Psoas muscle (tissue), 7 donors: ENCODE measurements at regions not wholly inside any gene's neighbourhood (a gene's known extent, or its start where the extent isn't known, plus 50 kb on each side); places are given as distances from the start of the nearest gene placed in this dataset.
A peak's percentile ranks its signal among the peaks of the same experiment; 100 is the strongest.

Experiments
- ATAC-seq, 4 donors: fragments of 200-7000 bp; cut with Tn5 transposase; one replicate each; pipeline ENCODE4 v1.9.1; 2020; ENCODE audit warnings: moderate library complexity in 3 of 4, mild to moderate bottlenecking in 2 of 4
- DNase-seq, 2 donors: peaks; one replicate each; pipeline ENCODE4 v3.0.0-alpha.2; 2020
- H3K27ac ChIP-seq: fragments of 200-600 bp; one replicate; pipeline ENCODE4 v1.8.0; 2022
- H3K27me3 ChIP-seq, 3 donors: fragments of 200-600 bp in 1 of 3; one replicate each; pipeline versions ENCODE4 v1.6.1 to v1.8.0; 2013 to 2022; ENCODE audit warnings: low read length in 2 of 3, mild to moderate bottlenecking in 2 of 3, moderate library complexity in 1 of 3; ENCODE audit not compliant: insufficient read depth in 3 of 3
- H3K36me3 ChIP-seq, 2 donors: fragments of 200-600 bp in 1 of 2; one replicate each; pipeline versions ENCODE4 v1.6.1 to v1.8.0; 2013 to 2022; ENCODE audit warnings: low read depth in 1 of 2, mild to moderate bottlenecking in 1 of 2, moderate library complexity in 1 of 2; ENCODE audit not compliant: insufficient read depth in 1 of 2
- H3K4me1 ChIP-seq: fragments of 200-600 bp; one replicate; pipeline ENCODE4 v1.8.0; 2022
- H3K4me3 ChIP-seq: fragments of 200-600 bp; one replicate; pipeline ENCODE4 v1.8.0; 2022; ENCODE audit warnings: mild to moderate bottlenecking
- H3K9me3 ChIP-seq: fragments of 200-600 bp; one replicate; pipeline ENCODE4 v1.8.0; 2022
- CTCF ChIP-seq: fragments of 200-600 bp; IDR thresholded peaks from one replicate; pipeline ENCODE4 v1.8.0; 2022; ENCODE audit warnings: antibody characterized with exemption
- WGBS, 3 donors: extraction: QIAGEN DNeasy Blood & Tissue Kit; methylation state at CpG; one replicate each; pipeline versions ENCODE4 v1.1.6 to v1.1.7; 2013; 5-methylcytosine and 5-hydroxymethylcytosine counted together
- intact Hi-C, 2 donors: fragments of 100-400 bp; cut with DNase I; formaldehyde crosslinking; loops; one replicate each; pipeline versions ENCODE4 v1.11.0 to v1.14.2; 2022
- donor health status: healthy with polysubstance abuse.
- donor health status: DM: no; HTN: no; CAD: no; lungs with moderate emphysema.
- donor health status: Bipolar disorder and iron deficiency.
- donor health status: healthy.
- donor health status: DM: yes; HTN: yes; CAD: no.
- donor health status: DM: no; HTN: no; CAD: no.
- donor health status: DM: yes; HTN: yes; CAD: no.

GRCh38 chr7:66537380-66537779, 91.3 kb upstream of the KCTD7 start:
- intact Hi-C loops, result no loop called here
- TF ChIP-seq CTCF, result no peak
- peak in 1 of 4 donors; percentile 4 for ATAC-seq

GRCh38 chr7:66537876-66538275, 90.8 kb upstream of the KCTD7 start:
- intact Hi-C loops, result no loop called here
- H3K36me3 ChIP-seq, result peaks cover 0 to 10% of the 10 kb centered on the region in 2 donors
- WGBS, 3 donors, result 56 to 81% (median 72%) methylated on average over 1 of the region's 1 CpG
- no peak overlapping the region for H3K27ac ChIP-seq
- H3K4me3 ChIP-seq, result no peak overlapping the region
- H3K27me3 ChIP-seq, result no peaks in the 10 kb centered on the region
- TF ChIP-seq CTCF, result no peak
- no peak for ATAC-seq
- H3K4me1 ChIP-seq, result no peaks in the 10 kb centered on the region
- DNase-seq, result no peak
- H3K9me3 ChIP-seq, result no peaks in the 10 kb centered on the region

More at GRCh38 chr7:66537380-66537779, 91.3 kb upstream of the KCTD7 start:
- WGBS, 3 donors, result 83 to 91% (median 84%) methylated on average over 10 of the region's 10 CpGs
- Histone ChIP-seq H3K27me3 (no peaks in the 10 kb centered on the region), H3K9me3 (no peaks in the 10 kb centered on the region), H3K4me1 (no peaks in the 10 kb centered on the region), H3K36me3 (peaks cover 0 to 10% of the 10 kb centered on the region in 2 donors), H3K4me3 (no peak overlapping the region), H3K27ac (no peak overlapping the region)
- no peak for DNase-seq

GRCh38 chr7:66539264-66539623, 89.4 kb upstream of the KCTD7 start:
- peaks cover 0 to 19% of the 10 kb centered on the region in 2 donors for H3K36me3 ChIP-seq

GRCh38 chr7:66539902-66540375, 88.7 kb upstream of the KCTD7 start:
- Histone ChIP-seq H3K27me3 (no peaks in the 10 kb centered on the region), H3K4me3 (no peak overlapping the region), H3K4me1 (no peaks in the 10 kb centered on the region), H3K9me3 (no peaks in the 10 kb centered on the region), H3K36me3 (peaks cover 0 to 26% of the 10 kb centered on the region in 2 donors), H3K27ac (no peak overlapping the region)
- ATAC-seq (no peak), DNase-seq (no peak)
- 90 to 93% (median 91%) methylated on average over 8 of the region's 8 CpGs for whole genome bisulfite sequencing, 3 donors
- no peak for TF ChIP-seq CTCF
- intact Hi-C loops, result no loop called here

More at GRCh38 chr7:66539264-66539623, 89.4 kb upstream of the KCTD7 start:
- H3K27ac ChIP-seq, result no peak overlapping the region
- TF ChIP-seq CTCF, result no peak
- H3K4me1 ChIP-seq, result no peaks in the 10 kb centered on the region
- WGBS, 3 donors, result 85 to 94% (median 87%) methylated on average over 3 of the region's 3 CpGs
- no peaks in the 10 kb centered on the region for H3K27me3 ChIP-seq
- intact Hi-C loops, result no loop called here
- no peaks in the 10 kb centered on the region for H3K9me3 ChIP-seq
- DNase-seq (no peak), ATAC-seq (no peak)
- H3K4me3 ChIP-seq, result no peak overlapping the region

GRCh38 chr7:66542049-66542448, 86.6 kb upstream of the KCTD7 start:
- no peaks in the 10 kb centered on the region for H3K9me3 ChIP-seq
- H3K4me3 ChIP-seq, result no peak overlapping the region
- peaks cover 0 to 34% of the 10 kb centered on the region in 2 donors for H3K36me3 ChIP-seq
- no peaks in the 10 kb centered on the region for H3K27me3 ChIP-seq
- H3K4me1 ChIP-seq, result no peaks in the 10 kb centered on the region
- no peak overlapping the region for H3K27ac ChIP-seq
- intact Hi-C loops, result no loop called here
- no peak for ATAC-seq
- no peak for TF ChIP-seq CTCF
- WGBS, 3 donors, result 90 to 93% (median 92%) methylated on average over 5 of the region's 5 CpGs
- peak in 1 of 2 donors; percentile 24 for DNase-seq
